WTC11 (cell line): ENCODE measurements at regions not wholly inside any gene's neighbourhood (a gene's known extent, or its start where the extent isn't known, plus 50 kb on each side); places are given as distances from the start of the nearest gene placed in this dataset.

ENCODE experiments used
- ATAC-seq: fragments of 200-7000 bp; cut with Tn5 transposase; 2 replicates; pipeline ENCODE4 v1.10.0; 2021; ENCODE audit warnings: mild to moderate bottlenecking, moderate library complexity
- CTCF ChIA-PET: fragments of 300-600 bp; sonication (Branson Sonifier 250); formaldehyde crosslinking; loops from one replicate; lab custom pipeline; 2021; ENCODE audit warnings: antibody characterized with exemption; lab: Charles Lee
- POLR2A ChIA-PET: fragments of 350-600 bp; sonication (Branson Sonifier 250); formaldehyde crosslinking; loops from one replicate; lab custom pipeline; 2021; ENCODE audit warnings: antibody characterized with exemption; lab: Charles Lee
- DNase-seq: peaks from one replicate; pipeline ENCODE4 v3.0.0; 2021; ENCODE audit warnings: low spot score
- H3K27ac Mint-ChIP-seq: 2 replicates; pipeline ENCODE4 v1.8.0; 2021; ENCODE audit warnings: mixed read lengths
- H3K27me3 Mint-ChIP-seq: 2 replicates; pipeline ENCODE4 v1.8.0; 2021; ENCODE audit warnings: low read depth, mild to moderate bottlenecking, moderate library complexity, mixed read lengths
- H3K36me3 Mint-ChIP-seq: 2 replicates; pipeline ENCODE4 v1.8.0; 2021; ENCODE audit warnings: mixed read lengths
- H3K4me1 Mint-ChIP-seq: 2 replicates; pipeline ENCODE4 v1.8.0; 2022; ENCODE audit warnings: mixed read lengths
- H3K4me3 Mint-ChIP-seq: 2 replicates; pipeline ENCODE4 v1.8.0; 2021; ENCODE audit warnings: mild to moderate bottlenecking, moderate library complexity, mixed read lengths
- H3K9me3 Mint-ChIP-seq: 2 replicates; pipeline ENCODE4 v1.8.0; 2021; ENCODE audit warnings: mixed read lengths
- AFF4 ChIP-seq: sonication (generic); formaldehyde crosslinking; IDR thresholded peaks from 2 replicates; pipeline ENCODE4 v1.8.1; 2023; ENCODE audit warnings: mild to moderate bottlenecking, missing genetic modification reagents, borderline replicate concordance
- AR ChIP-seq: fragments of 250-450 bp; sonication (Bioruptor Pico); IDR thresholded peaks from 2 replicates; pipeline ENCODE4 v1.9.0; 2021; ENCODE audit warnings: mild to moderate bottlenecking
- CREB1 ChIP-seq: sonication (generic); formaldehyde crosslinking; IDR thresholded peaks from 2 replicates; pipeline ENCODE4 v1.8.0; 2023; ENCODE audit warnings: mild to moderate bottlenecking, missing genetic modification reagents
- CTCF ChIP-seq: fragments of 200-600 bp; IDR thresholded peaks from 2 replicates; pipeline ENCODE4 v1.8.0; 2022; ENCODE audit warnings: antibody characterized with exemption
- ETV6 ChIP-seq: sonication (generic); formaldehyde crosslinking; IDR thresholded peaks from 2 replicates; pipeline ENCODE4 v1.8.1; 2022; ENCODE audit warnings: mild to moderate bottlenecking, missing genetic modification reagents
- OVOL2 ChIP-seq: fragments of 250-450 bp; sonication (Bioruptor Pico); IDR thresholded peaks from 2 replicates; pipeline ENCODE4 v1.9.0; 2021; ENCODE audit warnings: mild to moderate bottlenecking, borderline replicate concordance
- PRDM15 ChIP-seq: sonication (generic); formaldehyde crosslinking; IDR thresholded peaks from 2 replicates; pipeline ENCODE4 v1.8.0; 2022; ENCODE audit warnings: missing genetic modification reagents
- SMAD3 ChIP-seq: sonication (generic); formaldehyde crosslinking; IDR thresholded peaks from 2 replicates; pipeline ENCODE4 v1.8.0; 2022; ENCODE audit warnings: missing genetic modification reagents, mild to moderate bottlenecking, borderline replicate concordance
- ZNF219 ChIP-seq: sonication (generic); formaldehyde crosslinking; IDR thresholded peaks from 2 replicates; pipeline ENCODE4 v1.8.0; 2023; ENCODE audit warnings: missing genetic modification reagents, mild to moderate bottlenecking, borderline replicate concordance
- ZNF671 ChIP-seq: fragments of 250-450 bp; sonication (Bioruptor Pico); IDR thresholded peaks from 2 replicates; pipeline ENCODE4 v1.8.0; 2021; ENCODE audit warnings: mild to moderate bottlenecking
- ZSCAN18 ChIP-seq: fragments of 250-450 bp; sonication (Bioruptor Pico); IDR thresholded peaks from 2 replicates; pipeline ENCODE4 v2.1.2; 2022; ENCODE audit warnings: mild to moderate bottlenecking, moderate library complexity

GRCh38 chr12:83313322-83313721, 626.6 kb downstream of the TMTC2 start (continued):
- TF ChIP-seq PRDM15 (CRISPR knock-in tag) (no peak), ZNF219 (CRISPR knock-in tag) (no peak), OVOL2 (CRISPR knock-in tag) (no peak), ZSCAN18 (no peak), AFF4 (no peak), ZNF671 (no peak), AR (no peak)

GRCh38 chr12:83276904-83277303, 590.2 kb downstream of the TMTC2 start:
- H3K36me3 Mint-ChIP-seq: no peaks in the 10 kb centered on the region; the same call in 1 of the 2 replicates

More at GRCh38 chr12:83276904-83277303, 590.2 kb downstream of the TMTC2 start:
- Mint-ChIP-seq H3K27me3 (no peaks in the 10 kb centered on the region), H3K4me1 (no peaks in the 10 kb centered on the region), H3K27ac (no peak overlapping the region), H3K4me3 (no peak overlapping the region), H3K9me3 (peaks cover 27% of the 10 kb centered on the region)
- TF ChIP-seq SMAD3: no peak
- TF ChIP-seq ETV6 (CRISPR knock-in tag): no peak
- no peak for TF ChIP-seq CTCF
- TF ChIP-seq CREB1 (CRISPR knock-in tag): no peak
- ATAC-seq: no peak
- POLR2A ChIA-PET: no interaction called here
- CTCF ChIA-PET: no interaction called here
- no peak for DNase-seq
